PC-3 (cell line): ENCODE measurements at regions not wholly inside any gene's neighbourhood (a gene's known extent, or its start where the extent isn't known, plus 50 kb on each side); places are given as distances from the start of the nearest gene placed in this dataset.
"Not testable (repeated sequence)": the region's sequence is repeated elsewhere in the genome, so short reads cannot be mapped to it uniquely, and the experiment has no call there.

Experiments used
- ATAC-seq: fragments of 200-7000 bp; cut with Tn5 transposase; 2 replicates; pipeline ENCODE4 v1.9.1; 2020; ENCODE audit warnings: mild to moderate bottlenecking, moderate library complexity
- BruUV-seq: library from RNA; stranded (reverse); fragments of 400-500 nt; replicated peaks from 2 replicates; lab custom pipeline; 2021; lab: Mats Ljungman, UMichigan
- CTCF ChIA-PET: fragments of 300-600 bp; sonication (Branson Sonifier 250); formaldehyde crosslinking; loops from one replicate; lab custom pipeline; 2022; ENCODE audit warnings: antibody characterized with exemption; lab: Charles Lee
- POLR2A ChIA-PET: fragments of 300-600 bp; sonication (Branson Sonifier 250); formaldehyde crosslinking; loops from one replicate; lab custom pipeline; 2022; ENCODE audit warnings: antibody characterized with exemption; ENCODE audit not compliant: unreplicated experiment; lab: Charles Lee
- DNase-seq: peaks from one replicate; pipeline ENCODE4 v3.0.0-alpha.2; 2015
- H2AFZ ChIP-seq: fragments of 300-600 bp; sonication (generic); 2 replicates; pipeline ENCODE4 v1.6.0; 2016; ENCODE audit warnings: antibody characterized with exemption, low read length
- H3F3A ChIP-seq: fragments of 300-600 bp; sonication (generic); one replicate; pipeline ENCODE4 v1.6.0; 2017; ENCODE audit warnings: antibody characterized with exemption, low read length, control low read depth, mild to moderate bottlenecking; ENCODE audit not compliant: unreplicated experiment
- H3K27ac ChIP-seq: fragments of 300-600 bp; sonication (generic); 2 replicates; pipeline ENCODE4 v1.5.1; 2016; ENCODE audit warnings: mild to moderate bottlenecking, low read length
- H3K27me3 ChIP-seq: fragments of 300-600 bp; sonication (generic); 2 replicates; pipeline ENCODE4 v1.6.1; 2016; ENCODE audit warnings: low read length, mixed read lengths
- H3K36me3 ChIP-seq: fragments of 300-600 bp; sonication (generic); 2 replicates; pipeline ENCODE4 v1.6.1; 2016; ENCODE audit warnings: low read depth, mixed run types, low read length, mixed read lengths
- H3K4me1 ChIP-seq: fragments of 300-600 bp; sonication (generic); 2 replicates; pipeline ENCODE4 v1.5.1; 2016; ENCODE audit warnings: low read length; ENCODE audit not compliant: insufficient read depth
- H3K4me2 ChIP-seq: fragments of 300-600 bp; sonication (generic); 2 replicates; pipeline ENCODE4 v1.6.0; 2016; ENCODE audit warnings: low read length
- H3K4me3 ChIP-seq: fragments of 300-600 bp; sonication (generic); 2 replicates; pipeline ENCODE4 v1.5.1; 2016; ENCODE audit warnings: mild to moderate bottlenecking, low read length, mixed read lengths
- H3K79me2 ChIP-seq: fragments of 300-600 bp; sonication (generic); 2 replicates; pipeline ENCODE4 v1.6.1; 2017; ENCODE audit warnings: low read length, mixed read lengths
- H3K9ac ChIP-seq: fragments of 300-600 bp; sonication (generic); 2 replicates; pipeline ENCODE4 v1.6.0; 2016; ENCODE audit warnings: mild to moderate bottlenecking, low read length
- H3K9me2 ChIP-seq: fragments of 300-600 bp; sonication (generic); replicated peaks from 2 replicates; pipeline ENCODE4 v1.6.1; 2016; ENCODE audit warnings: mixed run types, low read length, mixed read lengths
- H3K9me3 ChIP-seq: fragments of 300-600 bp; sonication (generic); 2 replicates; pipeline ENCODE4 v1.6.1; 2016; ENCODE audit warnings: low read length, mixed read lengths
- H4K20me1 ChIP-seq: fragments of 300-600 bp; sonication (generic); 2 replicates; pipeline ENCODE4 v1.6.1; 2016; ENCODE audit warnings: low read length, mixed read lengths
- EZH2 ChIP-seq: fragments of 300-600 bp; sonication (generic); IDR thresholded peaks from one replicate; pipeline ENCODE4 v1.6.1; 2017; ENCODE audit warnings: antibody characterized with exemption, mild to moderate bottlenecking, low read length; ENCODE audit not compliant: unreplicated experiment
- EZH2phosphoT487 ChIP-seq: fragments of 300-600 bp; sonication (generic); IDR thresholded peaks from 2 replicates; pipeline ENCODE4 v1.6.1; 2018; ENCODE audit warnings: mild to moderate bottlenecking, antibody characterized with exemption, low read length, borderline replicate concordance
- intact Hi-C: fragments of 100-400 bp; cut with micrococcal nuclease; formaldehyde crosslinking; loops from 2 replicates; pipeline ENCODE4 v1.9.0; 2023
- TF ChIP-seq, protein P1 (sequence below): fragments of 300-600 bp; sonication (generic); conservative IDR thresholded peaks from 2 replicates; pipeline ENCODE4 v1.5.1; 2017; ENCODE audit warnings: antibody characterized with exemption, low read depth, mild to moderate bottlenecking, low read length

- no TSS peak for BruUV-seq
- Histone ChIP-seq H3K27me3 (no peaks in the 10 kb centered on the region), H3F3A (no peaks in the 10 kb centered on the region), H3K4me3 (no peak overlapping the region), H3K9me2 (no peaks in the 10 kb centered on the region), H4K20me1 (no peaks in the 10 kb centered on the region), H3K9ac (no peak overlapping the region), H3K9me3 (no peaks in the 10 kb centered on the region), H3K4me2 (no peak overlapping the region), H3K36me3 (no peaks in the 10 kb centered on the region), H3K79me2 (no peaks in the 10 kb centered on the region), H2AFZ (no peak overlapping the region), H3K4me1 (0 out of 2 replicates have a peak, but pooled peaks cover 8% of the 10 kb centered on the region), H3K27ac (no peak overlapping the region)
- ATAC-seq (no peak), DNase-seq (no peak)
- TF ChIP-seq EZH2, result no peak
- TF ChIP-seq EZH2phosphoT487, result no peak
- TF ChIP-seq, protein P1, sequence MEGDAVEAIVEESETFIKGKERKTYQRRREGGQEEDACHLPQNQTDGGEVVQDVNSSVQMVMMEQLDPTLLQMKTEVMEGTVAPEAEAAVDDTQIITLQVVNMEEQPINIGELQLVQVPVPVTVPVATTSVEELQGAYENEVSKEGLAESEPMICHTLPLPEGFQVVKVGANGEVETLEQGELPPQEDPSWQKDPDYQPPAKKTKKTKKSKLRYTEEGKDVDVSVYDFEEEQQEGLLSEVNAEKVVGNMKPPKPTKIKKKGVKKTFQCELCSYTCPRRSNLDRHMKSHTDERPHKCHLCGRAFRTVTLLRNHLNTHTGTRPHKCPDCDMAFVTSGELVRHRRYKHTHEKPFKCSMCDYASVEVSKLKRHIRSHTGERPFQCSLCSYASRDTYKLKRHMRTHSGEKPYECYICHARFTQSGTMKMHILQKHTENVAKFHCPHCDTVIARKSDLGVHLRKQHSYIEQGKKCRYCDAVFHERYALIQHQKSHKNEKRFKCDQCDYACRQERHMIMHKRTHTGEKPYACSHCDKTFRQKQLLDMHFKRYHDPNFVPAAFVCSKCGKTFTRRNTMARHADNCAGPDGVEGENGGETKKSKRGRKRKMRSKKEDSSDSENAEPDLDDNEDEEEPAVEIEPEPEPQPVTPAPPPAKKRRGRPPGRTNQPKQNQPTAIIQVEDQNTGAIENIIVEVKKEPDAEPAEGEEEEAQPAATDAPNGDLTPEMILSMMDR, result no peak
- intact Hi-C loops, result no loop called here
- ChIA-PET POLR2A (no interaction called here), CTCF (no interaction called here)
Observed at GRCh38 chr3:147702509-147702908, 293.3 kb downstream of the ZIC1 start.

DNA sequence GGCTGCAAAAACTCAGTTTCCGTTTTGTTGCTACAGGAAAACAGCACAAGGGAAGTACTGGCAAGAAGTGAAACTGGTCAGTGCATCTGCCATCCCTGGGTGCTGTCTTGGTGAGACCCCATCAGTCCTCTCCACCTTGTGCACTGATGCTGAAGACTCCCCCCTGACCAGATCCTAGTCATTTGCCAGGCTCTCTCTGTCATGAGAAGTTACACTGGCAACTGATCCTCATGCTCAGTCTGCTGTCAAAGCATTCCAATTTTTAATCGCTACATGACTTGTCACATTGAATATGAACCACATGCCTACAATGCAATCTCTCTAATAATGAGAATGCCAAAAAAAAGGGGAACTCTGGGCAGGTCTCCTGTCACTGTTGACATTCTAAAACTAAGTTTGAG lies 296.5 kb downstream of the ZIC1 start:
- no peak overlapping the region for H3K27ac ChIP-seq
- DNase-seq (no peak), ATAC-seq (no peak)
- BruUV-seq, result no TSS peak
- no peaks in the 10 kb centered on the region for H3K4me1 ChIP-seq
- H3K4me2 ChIP-seq, result no peak overlapping the region
- H3K36me3 ChIP-seq, result no peaks in the 10 kb centered on the region
- ChIA-PET POLR2A (no interaction called here), CTCF (no interaction called here)
- H3K4me3 ChIP-seq, result no peak overlapping the region
- no peak overlapping the region for H3K9ac ChIP-seq
- no peaks in the 10 kb centered on the region for H3K9me3 ChIP-seq
- no peak overlapping the region for H2AFZ ChIP-seq
- H3F3A ChIP-seq, result no peaks in the 10 kb centered on the region
- intact Hi-C loops, result no loop called here
- TF ChIP-seq, protein P1, result no peak
- no peak for TF ChIP-seq EZH2
- TF ChIP-seq EZH2phosphoT487, result no peak
- no peaks in the 10 kb centered on the region for H3K79me2 ChIP-seq
- no peaks in the 10 kb centered on the region for H4K20me1 ChIP-seq
- no peaks in the 10 kb centered on the region for H3K27me3 ChIP-seq
- H3K9me2 ChIP-seq, result no peaks in the 10 kb centered on the region

DNA sequence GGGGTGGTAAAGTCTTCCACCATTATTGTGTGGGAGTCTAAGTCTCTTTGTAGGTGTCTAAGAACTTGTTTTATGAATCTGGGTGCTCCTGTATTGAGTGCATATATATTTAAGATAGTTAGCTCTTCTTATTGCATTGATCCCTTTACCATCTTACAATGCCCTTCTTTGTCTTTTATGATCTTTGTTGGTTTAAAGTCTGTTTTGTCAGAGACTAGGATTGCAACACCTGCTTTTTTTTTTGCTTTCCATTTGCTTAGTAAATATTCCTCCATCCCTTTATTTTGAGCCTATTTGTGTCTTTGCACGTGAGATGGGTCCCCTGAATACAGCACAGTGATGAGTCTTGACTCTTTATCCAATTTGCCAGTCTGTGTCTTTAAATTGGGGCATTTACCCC lies 301.6 kb downstream of the ZIC1 start:
- H4K20me1 ChIP-seq, H3K36me3 ChIP-seq, H3K4me1 ChIP-seq, intact Hi-C loops, H3K27ac ChIP-seq, POLR2A ChIA-PET, DNase-seq, H3K9me3 ChIP-seq, H3K4me2 ChIP-seq, H3K4me3 ChIP-seq, CTCF ChIA-PET, H3K79me2 ChIP-seq, H3K9ac ChIP-seq, H3K27me3 ChIP-seq, BruUV-seq, H2AFZ ChIP-seq, H3K9me2 ChIP-seq, ATAC-seq, H3F3A ChIP-seq: not testable (repeated sequence)
